MV-4-11 (cell line): ENCODE measurements at regions not wholly inside any gene's neighbourhood (a gene's known extent, or its start where the extent isn't known, plus 50 kb on each side); places are given as distances from the start of the nearest gene placed in this dataset.
A peak's percentile ranks its signal among the peaks of the same experiment; 100 is the strongest.
"Not testable (repeated sequence)": the region's sequence is repeated elsewhere in the genome, so short reads cannot be mapped to it uniquely, and the experiment has no call there.

Experiments
- DNase-seq: peaks from one replicate; lab custom pipeline; 2025; lab: John Stamatoyannopoulos, UW

DNA sequence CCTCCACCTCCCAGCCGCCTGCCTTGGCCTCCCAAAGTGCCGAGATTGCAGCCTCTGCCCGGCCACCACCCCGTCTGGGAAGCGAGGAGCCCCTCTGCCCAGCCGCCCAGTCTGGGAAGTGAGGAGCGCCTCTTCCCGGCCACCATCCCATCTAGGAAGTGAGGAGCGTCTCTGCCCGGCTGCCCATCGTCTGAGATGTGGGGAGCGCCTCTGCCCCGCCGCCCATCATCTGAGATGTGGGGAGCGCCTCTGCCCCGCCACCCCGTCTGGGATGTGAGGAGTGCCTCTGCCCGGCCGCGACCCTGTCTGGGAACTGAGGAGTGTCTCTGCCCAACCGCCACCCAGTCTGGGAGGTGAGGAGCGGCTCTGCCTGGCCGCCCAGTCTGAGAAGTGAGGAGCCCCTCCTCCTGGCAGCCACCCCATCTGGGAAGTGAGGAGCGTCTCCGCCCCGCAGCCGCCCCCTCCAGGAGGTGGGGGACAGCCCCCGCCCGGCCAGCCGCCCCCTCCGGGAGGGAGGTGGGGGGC, 296.3 kb downstream of the HNRNPD start:
- DNase-seq = not testable (repeated sequence)

DNA sequence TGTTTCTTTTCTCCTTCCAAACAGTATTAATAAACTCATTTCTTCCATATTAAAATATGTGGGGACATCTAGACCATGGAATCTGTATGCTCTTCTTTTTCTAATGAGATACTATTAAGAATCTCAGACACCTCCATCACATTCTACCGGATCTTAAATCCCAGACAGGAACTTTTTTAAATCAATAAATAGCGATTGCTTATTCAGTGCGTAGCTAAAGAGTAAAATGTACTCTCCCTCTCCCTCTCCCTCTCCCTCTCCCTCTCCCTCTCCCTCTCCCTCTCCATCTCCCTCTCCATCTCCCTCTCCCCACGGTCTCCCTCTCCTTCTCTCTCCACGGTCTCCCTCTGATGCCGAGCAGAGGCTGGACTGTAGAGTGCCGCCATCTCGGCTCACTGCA, 297.0 kb downstream of the HNRNPD start:
- no peak for DNase-seq

GRCh38 chr4:82076359-82076758, 297.4 kb downstream of the HNRNPD start:
- no peak for DNase-seq

DNA sequence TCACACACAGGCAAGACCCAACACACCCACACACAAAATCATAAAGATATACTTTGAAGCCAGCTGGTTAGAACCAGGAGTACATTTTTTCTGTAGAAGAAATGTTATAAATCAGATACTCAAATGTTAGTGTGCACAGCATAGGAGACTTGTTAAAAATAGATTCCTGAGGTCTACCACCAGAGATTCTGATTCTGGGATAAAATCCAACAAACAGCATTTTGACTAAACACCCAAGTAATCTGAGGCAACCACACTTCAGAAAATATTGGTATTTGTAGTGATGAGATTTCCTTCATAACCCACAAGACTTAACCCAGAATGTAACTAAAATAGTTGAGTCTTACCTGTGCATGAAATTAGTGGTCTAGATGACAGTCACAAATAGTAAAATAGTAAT, 301.8 kb downstream of the HNRNPD start:
- no peak for DNase-seq

- DNase-seq = no peak
Observed at GRCh38 chr4:82069883-82070638, 303.7 kb downstream of the HNRNPD start.

DNA sequence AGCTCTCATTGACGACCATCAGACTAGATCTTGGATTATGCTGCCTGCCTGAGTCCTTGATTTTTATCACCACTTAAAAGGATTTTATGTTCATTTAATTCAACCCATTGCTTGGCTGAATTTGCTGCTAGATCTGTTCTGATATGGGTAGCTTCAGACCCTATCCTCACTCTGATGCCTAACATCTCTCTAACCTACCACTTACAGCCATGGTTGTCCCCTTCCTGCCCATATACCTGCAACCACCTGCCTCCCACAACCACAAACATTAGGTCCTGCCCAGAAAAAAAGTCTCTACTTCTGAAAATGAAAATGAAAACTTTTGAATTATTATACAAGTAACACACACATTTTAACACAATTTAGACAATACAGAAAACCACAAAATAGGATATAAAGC, 310.8 kb downstream of the HNRNPD start:
- no peak for DNase-seq

DNA sequence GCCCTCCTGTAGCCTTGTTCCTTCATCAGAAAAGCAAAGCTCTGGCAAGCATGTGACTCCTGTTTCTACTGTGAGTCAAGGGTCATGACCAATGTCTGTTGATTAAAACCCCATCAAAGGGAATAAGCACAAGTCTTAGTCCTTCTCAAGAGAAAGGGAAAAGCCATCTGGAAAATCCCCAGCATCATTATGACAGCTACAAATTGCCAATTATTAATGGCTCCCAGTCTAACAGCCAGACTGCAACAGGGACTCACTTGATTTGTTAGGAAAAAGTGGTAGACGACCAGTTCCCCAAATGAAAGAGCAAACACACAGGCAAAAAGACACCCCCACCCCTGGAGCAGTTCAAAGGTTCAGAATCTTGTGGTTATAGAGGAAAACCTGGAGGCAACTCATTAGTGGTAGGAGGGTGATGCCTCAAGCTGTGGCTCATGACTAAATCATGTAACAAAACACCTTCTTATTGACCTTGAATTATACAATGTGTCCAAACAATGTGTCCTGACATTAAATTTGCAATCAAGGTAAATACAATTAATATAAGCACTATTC, 315.7 kb downstream of the HNRNPD start:
- no peak for DNase-seq

- DNase-seq = no peak
Observed at GRCh38 chr4:82055156-82055555, 318.6 kb downstream of the HNRNPD start.

DNA sequence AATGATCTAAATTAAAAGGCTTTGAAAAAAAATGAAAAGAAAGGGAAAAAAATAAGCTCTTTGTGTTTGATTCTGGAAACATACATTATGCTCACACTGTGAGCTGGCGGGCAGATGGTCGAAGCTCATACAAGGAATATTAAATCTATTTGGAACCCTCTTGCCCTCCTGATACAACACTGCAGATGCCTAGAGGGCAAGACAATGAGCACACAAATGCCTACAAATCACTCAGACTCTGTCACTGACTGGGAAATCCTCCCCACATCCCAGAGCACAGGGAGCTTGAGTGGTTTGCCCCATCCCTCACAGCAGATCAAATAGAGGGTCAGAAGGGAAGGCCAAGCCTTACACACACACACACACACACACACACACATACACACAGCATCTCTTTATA, 320.4 kb downstream of the HNRNPD start:
- DNase-seq = no peak

DNA sequence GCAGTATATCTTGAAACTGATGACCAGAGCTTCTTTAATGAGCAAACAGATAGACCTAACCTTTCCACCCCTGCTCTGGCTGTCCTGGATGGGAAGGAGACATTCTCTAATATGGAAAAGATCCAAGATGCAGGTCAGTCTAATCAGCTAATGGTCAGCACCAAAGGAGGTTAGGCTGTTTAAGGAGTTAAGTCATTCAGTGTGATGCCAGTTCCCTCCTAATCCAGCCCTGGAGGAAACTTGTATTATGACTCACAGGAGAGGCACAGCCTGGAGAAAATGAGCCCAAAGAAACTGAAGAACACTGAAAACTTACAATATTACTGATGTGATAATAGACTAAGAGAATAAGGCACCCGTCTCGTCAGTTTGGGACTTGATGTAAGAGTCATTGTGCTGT, 323.0 kb downstream of the HNRNPD start:
- no peak for DNase-seq

DNA sequence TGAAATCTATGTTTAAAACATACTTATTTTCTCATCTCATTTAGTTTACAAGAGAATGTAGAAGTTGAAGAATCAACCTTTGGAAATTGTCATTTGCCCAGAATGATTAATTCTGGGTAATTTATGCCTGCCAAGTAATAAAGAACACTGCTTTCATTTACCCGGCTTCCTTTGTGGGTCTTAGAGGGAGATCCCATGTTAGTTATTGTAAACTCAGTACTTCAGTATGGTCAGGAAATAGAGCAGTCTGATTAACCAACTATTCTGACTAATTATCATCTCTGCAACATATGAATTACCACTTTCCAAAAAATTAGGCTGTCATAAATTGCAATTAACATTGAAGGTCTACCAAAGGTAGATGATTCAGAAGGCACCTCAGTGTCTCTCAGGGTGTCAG, 324.5 kb downstream of the HNRNPD start:
- no peak for DNase-seq

DNA sequence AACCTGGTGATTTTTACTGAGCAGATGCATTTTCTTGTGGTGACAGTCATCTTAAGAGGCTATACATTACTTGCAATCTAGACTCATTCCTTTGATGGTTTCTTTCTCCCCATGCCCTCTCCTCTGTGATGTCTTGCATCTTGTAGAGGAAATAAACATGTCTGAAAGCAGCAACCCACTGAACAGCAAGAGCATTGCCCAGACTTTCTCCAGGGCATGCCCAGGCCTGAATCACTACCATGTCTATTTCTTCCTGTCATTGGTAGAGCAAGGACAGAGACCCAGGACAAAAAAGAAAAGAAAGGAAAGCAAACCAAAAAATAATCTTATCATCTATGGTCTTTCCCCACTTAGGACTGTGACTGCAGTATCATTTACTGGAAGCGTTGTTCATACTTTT, 326.1 kb downstream of the HNRNPD start:
- DNase-seq = no peak

GRCh38 chr4:82046796-82047195, 327.0 kb downstream of the HNRNPD start:
- no peak for DNase-seq

DNA sequence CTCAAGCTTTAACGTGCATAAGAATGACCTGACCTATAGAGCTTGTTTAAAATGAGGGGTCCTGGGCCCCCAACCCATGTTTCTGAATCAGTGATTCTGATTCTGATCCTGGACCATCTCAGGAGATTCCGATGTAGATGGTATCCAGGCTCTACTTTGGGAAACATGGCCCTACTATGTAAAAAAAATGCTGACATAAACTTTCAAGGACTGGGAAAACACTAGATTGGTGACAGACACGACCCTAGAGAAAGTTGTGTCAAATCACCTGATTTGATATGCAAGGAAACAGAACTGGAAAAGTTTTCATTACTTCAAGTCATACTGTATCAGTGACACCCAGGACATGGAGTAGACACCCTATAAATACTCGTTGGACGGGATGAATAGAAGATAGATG, 328.5 kb downstream of the HNRNPD start:
- no peak for DNase-seq

DNA sequence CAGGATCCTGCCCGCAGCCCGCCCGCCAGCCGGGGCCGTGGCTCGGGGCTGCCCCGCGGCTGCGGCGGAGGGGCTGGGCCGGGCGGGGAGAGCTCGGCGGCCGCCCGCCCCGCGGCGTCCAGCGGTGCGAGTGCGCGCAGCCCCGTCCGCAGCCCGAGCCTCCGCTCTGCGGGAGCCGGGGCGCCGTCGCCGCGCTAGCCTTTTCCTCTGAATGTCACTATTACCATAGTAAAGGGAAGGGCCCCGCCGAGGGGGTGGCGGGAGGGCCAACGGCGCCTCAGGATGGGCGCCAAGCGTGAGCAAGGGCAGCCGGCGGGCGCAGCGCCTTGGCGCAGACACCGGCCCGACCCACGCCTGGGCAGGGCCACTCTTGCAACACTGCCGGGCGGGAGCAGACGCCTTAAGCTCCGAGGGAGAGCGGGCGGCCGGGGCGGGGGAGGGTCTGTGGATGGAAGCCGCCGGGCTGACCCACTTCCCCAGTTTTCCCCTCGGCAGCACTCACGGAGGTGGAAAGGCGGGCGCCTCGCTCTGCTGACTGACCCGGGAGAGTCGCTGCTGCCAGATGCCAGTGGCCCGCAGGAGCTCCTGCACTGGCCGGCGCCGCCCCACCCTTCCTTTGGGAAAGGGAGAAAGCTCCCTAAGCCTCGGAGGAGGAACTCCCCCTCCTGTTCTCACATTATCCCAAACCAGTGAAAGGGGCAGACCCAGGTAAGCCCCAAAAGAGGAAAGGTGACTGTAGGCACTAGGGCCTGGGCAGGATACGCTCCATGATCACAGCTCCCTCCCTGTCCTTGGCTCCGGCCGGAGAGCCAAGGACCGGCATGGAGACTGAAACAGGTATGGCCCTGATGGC, 329.4 kb downstream of the HNRNPD start:
- DNase-seq = no peak

DNA sequence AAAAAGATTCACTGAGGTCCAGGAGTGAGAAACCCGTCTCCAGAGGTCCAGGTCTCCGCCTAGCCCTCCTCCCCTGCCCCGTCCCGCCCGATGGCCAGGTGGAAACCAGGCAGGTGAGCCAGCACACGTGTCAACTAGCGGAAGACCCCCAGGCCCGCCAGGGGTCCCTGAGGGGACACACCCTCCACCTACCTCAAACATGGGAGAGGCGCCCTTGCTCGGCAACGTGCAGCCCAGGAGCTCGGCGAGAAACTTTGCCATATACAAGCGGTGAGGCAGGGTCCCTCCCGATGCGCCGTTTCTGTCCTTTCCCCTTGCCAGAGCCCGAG, 330.0 kb downstream of the HNRNPD start:
- DNase-seq = no peak

DNA sequence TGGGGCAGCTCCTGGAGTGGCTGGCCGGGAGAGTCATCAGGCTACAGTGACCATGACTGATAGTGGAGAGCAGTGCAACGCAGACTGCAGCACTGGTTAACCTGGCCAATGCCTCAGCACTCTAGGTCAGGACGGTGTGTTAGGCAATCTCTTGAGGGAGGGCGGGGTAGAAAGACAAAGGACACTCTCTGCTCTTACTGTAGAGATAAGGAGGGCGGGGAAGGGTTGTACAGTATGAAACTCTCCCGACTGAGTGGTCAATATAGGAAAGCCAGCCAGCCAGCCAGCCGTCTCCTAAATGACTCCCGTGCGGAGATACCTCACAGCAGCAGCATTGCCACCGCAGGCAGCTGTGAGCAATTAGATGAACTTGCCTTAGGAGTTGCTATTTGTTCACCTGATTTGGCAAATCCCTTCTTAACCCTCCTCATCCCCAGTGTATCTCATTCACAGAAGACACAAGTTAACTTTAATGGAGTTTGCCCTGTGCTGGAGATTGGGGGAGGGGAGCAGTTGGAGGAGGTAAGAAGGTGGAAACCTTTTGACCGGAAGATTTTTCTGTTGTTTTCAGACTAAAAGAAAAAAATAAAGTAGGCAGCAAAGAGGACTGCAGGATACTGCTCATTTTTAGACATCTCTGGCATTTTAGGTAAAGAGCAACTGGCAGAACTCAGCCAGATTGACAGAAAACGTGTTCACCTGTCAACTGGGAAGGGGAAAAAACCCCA, 330.5 kb downstream of the HNRNPD start:
- no peak for DNase-seq

DNA sequence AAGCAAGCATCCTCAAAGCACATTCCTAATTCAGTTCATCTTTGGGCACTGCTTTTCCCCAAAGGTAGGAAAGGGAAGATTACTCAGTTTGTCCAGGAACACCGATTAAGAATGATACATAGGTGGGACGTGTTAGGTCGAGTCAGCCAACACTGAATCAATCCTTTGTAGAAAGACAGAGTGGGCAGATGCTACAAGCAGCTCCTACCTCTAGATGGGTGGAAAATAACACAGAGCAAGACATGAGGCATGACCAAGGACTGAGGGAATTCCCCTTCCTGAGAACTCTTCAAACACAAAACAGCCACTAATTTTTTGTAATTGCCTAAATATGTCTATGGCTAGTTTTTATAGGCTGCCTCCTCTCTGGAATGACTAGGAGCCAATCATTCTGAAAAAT, 331.7 kb downstream of the HNRNPD start:
- DNase-seq = no peak

DNA sequence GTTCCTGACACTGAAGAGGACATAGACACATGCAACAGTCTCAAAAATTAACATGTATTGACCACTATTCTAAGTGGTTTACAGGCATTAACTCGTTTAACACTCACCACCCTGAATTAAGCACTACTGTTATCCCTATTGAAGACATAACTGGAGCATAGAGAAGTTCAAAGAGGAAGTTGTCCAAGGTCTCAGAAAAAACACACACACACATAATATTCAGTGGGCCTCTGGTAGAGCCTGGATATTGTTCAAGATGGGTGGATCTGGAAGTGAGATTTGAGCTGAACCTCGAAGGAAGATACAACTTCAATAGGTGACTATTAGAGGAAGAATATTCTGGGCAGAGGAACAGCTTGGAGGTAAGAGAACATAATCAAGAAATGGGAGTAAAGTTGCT, 334.9 kb downstream of the HNRNPD start:
- peak; percentile 29 for DNase-seq

- no peak for DNase-seq
Observed at GRCh38 chr4:82036181-82036580, 337.6 kb downstream of the HNRNPD start.

DNA sequence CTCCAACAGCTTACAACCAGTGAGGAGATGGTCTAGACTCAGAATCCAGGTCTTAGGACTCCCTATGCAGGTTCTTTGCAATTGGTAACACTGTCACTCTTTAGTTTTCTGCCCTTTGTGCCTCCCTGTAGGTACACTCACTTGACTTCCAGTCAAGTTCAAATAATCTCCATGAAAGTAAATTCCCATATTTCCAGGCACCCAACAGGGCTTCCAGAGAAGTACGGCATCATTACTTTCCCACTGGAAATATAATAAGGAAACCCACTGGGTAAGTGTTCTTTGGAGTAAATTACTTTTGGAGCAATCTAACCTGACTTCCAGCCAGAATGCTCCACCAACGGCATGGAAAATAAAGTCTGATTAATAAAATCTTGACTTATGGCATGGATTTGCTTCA, 338.9 kb downstream of the HNRNPD start:
- no peak for DNase-seq

DNA sequence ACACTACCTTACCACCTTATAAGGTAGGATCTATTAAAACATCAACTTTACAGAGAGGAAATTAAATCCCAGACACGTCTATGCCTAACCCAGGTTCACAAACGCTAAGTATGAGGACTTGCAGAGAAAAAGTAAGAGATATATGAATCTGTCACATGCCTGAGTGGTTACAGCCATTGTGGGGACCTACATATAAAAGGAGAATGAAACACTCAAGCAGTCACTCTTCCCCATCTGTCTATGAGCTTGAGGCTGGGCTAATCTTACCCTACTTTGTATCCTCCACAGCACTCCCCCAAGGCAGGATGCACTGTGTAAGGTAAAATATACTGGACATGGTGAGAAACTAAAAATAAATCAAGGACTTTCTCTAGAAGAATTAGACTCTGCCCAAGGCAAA, 339.9 kb downstream of the HNRNPD start:
- no peak for DNase-seq
